Heart right ventricle (tissue), 16 donors: ENCODE measurements at regions not wholly inside any gene's neighbourhood (a gene's known extent, or its start where the extent isn't known, plus 50 kb on each side); places are given as distances from the start of the nearest gene placed in this dataset.

Experiments
- ATAC-seq, 8 donors: fragments of 200-7000 bp; cut with Tn5 transposase; one replicate each; pipeline ENCODE4 v1.9.1; 2020; ENCODE audit warnings: mild to moderate bottlenecking in 8 of 8, moderate library complexity in 8 of 8, moderate number of reproducible peaks in 1 of 8
- DNase-seq, 2 donors: peaks; one replicate each; pipeline ENCODE4 v3.0.0-alpha.2; 2020
- H3K27ac ChIP-seq, 10 donors: fragments of 200-600 bp; sonication (generic) in 2 of 10; one replicate each; pipeline versions ENCODE4 v1.5.0 to v1.8.0; 2020 to 2022; ENCODE audit warnings: mild to moderate bottlenecking in 3 of 10
- H3K27me3 ChIP-seq, 7 donors: fragments of 200-600 bp; one replicate each; pipeline ENCODE4 v1.8.0; 2021 to 2022; ENCODE audit warnings: mild to moderate bottlenecking in 2 of 7
- H3K36me3 ChIP-seq, 9 donors: fragments of 200-600 bp; sonication (generic) in 1 of 9; one replicate each; pipeline versions ENCODE4 v1.5.0 to v1.8.0; 2020 to 2022; ENCODE audit warnings: mild to moderate bottlenecking in 2 of 9
- H3K4me1 ChIP-seq, 9 donors: fragments of 200-600 bp; sonication (generic) in 1 of 9; one replicate each; pipeline versions ENCODE4 v1.5.0 to v1.8.0; 2020 to 2022; ENCODE audit warnings: mild to moderate bottlenecking in 4 of 9
- H3K4me3 ChIP-seq, 10 donors: fragments of 200-600 bp; sonication (generic) in 2 of 10; one replicate each; pipeline versions ENCODE4 v1.5.0 to v1.8.0; 2020 to 2022; ENCODE audit warnings: mild to moderate bottlenecking in 7 of 10, moderate library complexity in 2 of 10
- H3K9me3 ChIP-seq, 11 donors: fragments of 200-600 bp in 10 of 11; sonication (generic) in 2 of 11; one replicate each; pipeline versions ENCODE4 v1.5.0 to v1.8.0; 2013 to 2022; ENCODE audit warnings: mild to moderate bottlenecking in 2 of 11, control low read depth in 1 of 11, moderate library complexity in 1 of 11
- WGBS, 2 donors: extraction: QIAGEN DNeasy Blood & Tissue Kit; methylation state at CpG; one replicate each; pipeline ENCODE4 v1.1.7; 2013; ENCODE audit warnings: inconsistent platforms in 1 of 2; 5-methylcytosine and 5-hydroxymethylcytosine counted together
- intact Hi-C, 10 donors: fragments of 100-400 bp; cut with DNase I; formaldehyde crosslinking; loops; one replicate each; pipeline versions ENCODE4 v1.11.1 to v1.14.2; 2022
- TF ChIP-seq, protein P1 (sequence below), 9 donors: fragments of 200-600 bp; sonication (generic) in 2 of 9; IDR thresholded peaks; one replicate each; pipeline versions ENCODE4 v1.5.0 to v1.8.0; 2021 to 2022; ENCODE audit warnings: antibody characterized with exemption in 9 of 9, mild to moderate bottlenecking in 5 of 9, moderate library complexity in 1 of 9
- donor health status: Arrhythmogenic right ventricular cardiomyopathy.
- donor health status: ischemic (EF 13 %, LVEDD 7.1; RV severe dilation, severe dysfunction).
- donor health status: healthy with polysubstance abuse.
- donor health status: DM: no; HTN: yes; CAD: no.
- donor health status: DM: no; HTN: no; CAD: no.
- donor health status: ischemic (EF 25% LVEDD 6.9; RV normal size, moderate dysfunction).
- donor health status: ischemic (EF 25% LVEDD 5.7; RV mildly dilated, moderate dysfunction).
- donor health status: healthy.
- donor health status: DM: yes; HTN: yes; CAD: no.
- donor health status: Ischemic cardiomyopathy.
- donor health status: ischemic (EF 35%, LVEDD 5.7; RV mildly dilated, moderate dysfunction).
- donor health status: nonischemic (EF 11% LVEDD 7.7; RV severe dilation, severe dysfunction).
- donor health status: DM: yes; HTN: yes; CAD: no.
- donor health status: PGD.
- donor health status: ischemic (EF 29% LVEDD 5.4; RV normal size, mild dysfunction).
- donor health status: nonischemic (EF 23%, LVEDD 6.1; RV moderate dilation, normal function).

- Histone ChIP-seq H3K4me3 (no peak overlapping the region), H3K9me3 (peaks cover 0 to 17% (median 0%) of the 10 kb centered on the region in 11 donors), H3K27ac (no peak overlapping the region), H3K27me3 (no peaks in the 10 kb centered on the region), H3K4me1 (peaks cover 0 to 15% (median 3%) of the 10 kb centered on the region in 9 donors), H3K36me3 (no peaks in the 10 kb centered on the region)
- intact Hi-C loops, result no loop called here
- ATAC-seq (no peak), DNase-seq (no peak)
- TF ChIP-seq, protein P1, sequence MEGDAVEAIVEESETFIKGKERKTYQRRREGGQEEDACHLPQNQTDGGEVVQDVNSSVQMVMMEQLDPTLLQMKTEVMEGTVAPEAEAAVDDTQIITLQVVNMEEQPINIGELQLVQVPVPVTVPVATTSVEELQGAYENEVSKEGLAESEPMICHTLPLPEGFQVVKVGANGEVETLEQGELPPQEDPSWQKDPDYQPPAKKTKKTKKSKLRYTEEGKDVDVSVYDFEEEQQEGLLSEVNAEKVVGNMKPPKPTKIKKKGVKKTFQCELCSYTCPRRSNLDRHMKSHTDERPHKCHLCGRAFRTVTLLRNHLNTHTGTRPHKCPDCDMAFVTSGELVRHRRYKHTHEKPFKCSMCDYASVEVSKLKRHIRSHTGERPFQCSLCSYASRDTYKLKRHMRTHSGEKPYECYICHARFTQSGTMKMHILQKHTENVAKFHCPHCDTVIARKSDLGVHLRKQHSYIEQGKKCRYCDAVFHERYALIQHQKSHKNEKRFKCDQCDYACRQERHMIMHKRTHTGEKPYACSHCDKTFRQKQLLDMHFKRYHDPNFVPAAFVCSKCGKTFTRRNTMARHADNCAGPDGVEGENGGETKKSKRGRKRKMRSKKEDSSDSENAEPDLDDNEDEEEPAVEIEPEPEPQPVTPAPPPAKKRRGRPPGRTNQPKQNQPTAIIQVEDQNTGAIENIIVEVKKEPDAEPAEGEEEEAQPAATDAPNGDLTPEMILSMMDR (IDR thresholded peaks at IDR 0.05), result no peak
- 75 to 79% methylated on average over 4 of the region's 4 CpGs for WGBS, 2 donors
Observed at GRCh38 chr18:27556741-27557140, 371.6 kb upstream of the CHST9 start.

DNA sequence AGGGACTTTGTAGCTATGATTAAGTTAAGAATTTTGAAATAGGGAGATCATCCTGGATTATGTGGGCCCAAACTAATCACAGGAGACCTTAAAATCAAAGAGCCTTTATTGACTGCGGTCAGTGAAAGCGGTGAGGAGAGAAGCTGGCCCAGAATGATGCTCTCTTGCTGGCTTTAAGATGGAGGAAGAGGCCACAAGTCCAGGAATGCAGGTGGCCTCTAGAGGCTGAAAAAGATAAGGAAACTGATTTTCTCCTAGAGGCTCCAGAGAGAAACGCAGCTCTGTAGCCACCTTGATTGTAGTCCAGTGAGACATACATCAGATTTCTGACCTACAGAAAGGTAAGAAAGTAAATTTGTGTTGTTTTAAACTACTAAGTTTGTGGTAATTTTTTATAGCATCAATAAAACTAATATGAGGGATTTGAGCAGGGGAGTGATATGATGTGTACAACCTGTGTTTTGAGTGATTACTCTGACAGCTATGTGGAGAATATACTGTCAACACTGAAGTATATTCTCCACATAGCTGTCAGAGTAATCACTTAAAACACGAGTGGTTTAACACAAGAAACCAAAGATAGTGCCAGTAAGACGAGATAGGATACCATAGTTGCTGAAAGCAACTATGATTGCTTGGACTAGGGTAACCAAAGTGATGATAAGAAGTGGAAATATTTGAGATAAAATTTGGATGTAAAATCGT lies 364.4 kb upstream of the CHST9 start:
- intact Hi-C loops, result no loop called here
- WGBS, 2 donors, result 42 to 50% methylated on average over 6 of the region's 6 CpGs
- no peak for ATAC-seq

DNA sequence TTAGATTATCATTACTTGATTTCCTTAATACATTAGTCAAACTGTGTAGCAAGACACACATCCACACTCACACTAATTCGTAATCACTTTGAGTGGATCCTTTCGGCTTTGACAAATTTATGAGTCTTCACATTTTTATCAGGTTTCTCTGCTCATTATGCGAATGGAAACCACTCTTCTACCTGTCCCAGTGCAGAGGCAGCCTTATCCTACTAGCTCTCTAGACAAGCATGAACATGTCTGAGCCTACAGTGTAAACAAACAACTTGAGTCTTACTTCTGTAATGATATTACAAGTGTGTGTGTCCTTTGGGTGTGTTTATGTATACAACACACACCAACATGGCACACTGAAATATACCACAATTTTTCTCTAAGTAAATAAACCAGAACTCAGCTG lies 361.9 kb upstream of the CHST9 start:
- Histone ChIP-seq H3K9me3 (peaks cover 0 to 4% (median 0%) of the 10 kb centered on the region in 11 donors), H3K36me3 (no peaks in the 10 kb centered on the region), H3K27me3 (peaks cover 0 to 5% (median 0%) of the 10 kb centered on the region in 7 donors), H3K4me1 (no peaks in the 10 kb centered on the region), H3K4me3 (no peak overlapping the region), H3K27ac (no peak overlapping the region)
- DNase-seq (no peak), ATAC-seq (no peak)
- 89 to 93% methylated on average over 3 of the region's 3 CpGs for WGBS, 2 donors
- intact Hi-C loops, result no loop called here
- TF ChIP-seq, protein P1 (IDR thresholded peaks at IDR 0.05), result no peak

More for the DNA sequence above, 364.4 kb upstream of the CHST9 start:
- Histone ChIP-seq H3K4me1 (no peaks in the 10 kb centered on the region), H3K9me3 (peaks cover 0 to 4% (median 0%) of the 10 kb centered on the region in 11 donors), H3K4me3 (no peak overlapping the region), H3K27me3 (peaks cover 0 to 5% (median 0%) of the 10 kb centered on the region in 7 donors), H3K36me3 (no peaks in the 10 kb centered on the region), H3K27ac (no peak overlapping the region)
- no peak for DNase-seq
- TF ChIP-seq, protein P1 (IDR thresholded peaks at IDR 0.05), result no peak

DNA sequence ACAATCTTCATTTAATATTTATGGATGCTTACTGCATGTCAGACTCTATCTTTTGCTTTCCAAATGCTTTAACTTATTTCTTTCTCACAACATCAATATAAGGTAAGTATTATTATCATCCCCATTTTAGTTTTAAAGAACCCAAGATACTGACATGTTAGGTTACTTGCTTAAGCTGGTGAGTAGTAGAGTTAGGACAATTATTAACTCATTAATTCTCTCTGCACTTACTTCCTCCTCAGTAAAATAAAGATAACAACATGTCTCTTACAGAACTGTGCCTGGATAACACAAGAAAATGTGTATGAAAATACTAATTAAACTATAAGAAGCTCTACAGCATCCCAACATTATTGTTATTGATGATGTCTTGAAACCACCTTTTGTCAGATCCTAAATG lies 359.1 kb upstream of the CHST9 start:
- H3K4me1 ChIP-seq, result no peaks in the 10 kb centered on the region
- intact Hi-C loops, result no loop called here
- TF ChIP-seq, protein P1 (IDR thresholded peaks at IDR 0.05), result no peak
- H3K4me3 ChIP-seq, result no peak overlapping the region
- DNase-seq (no peak), ATAC-seq (no peak)
- H3K27ac ChIP-seq, result no peak overlapping the region
- H3K27me3 ChIP-seq, result peaks cover 0 to 5% (median 0%) of the 10 kb centered on the region in 7 donors
- peaks cover 0 to 2% (median 0%) of the 10 kb centered on the region in 11 donors for H3K9me3 ChIP-seq
- no peaks in the 10 kb centered on the region for H3K36me3 ChIP-seq
